UCSD-AML1 (cell line): ENCODE measurements at regions not wholly inside any gene's neighbourhood (a gene's known extent, or its start where the extent isn't known, plus 50 kb on each side); places are given as distances from the start of the nearest gene placed in this dataset.

Experiments used
- DNase-seq: peaks from one replicate; lab custom pipeline; 2025; ENCODE audit not compliant: unreplicated experiment; lab: John Stamatoyannopoulos, UW

DNA sequence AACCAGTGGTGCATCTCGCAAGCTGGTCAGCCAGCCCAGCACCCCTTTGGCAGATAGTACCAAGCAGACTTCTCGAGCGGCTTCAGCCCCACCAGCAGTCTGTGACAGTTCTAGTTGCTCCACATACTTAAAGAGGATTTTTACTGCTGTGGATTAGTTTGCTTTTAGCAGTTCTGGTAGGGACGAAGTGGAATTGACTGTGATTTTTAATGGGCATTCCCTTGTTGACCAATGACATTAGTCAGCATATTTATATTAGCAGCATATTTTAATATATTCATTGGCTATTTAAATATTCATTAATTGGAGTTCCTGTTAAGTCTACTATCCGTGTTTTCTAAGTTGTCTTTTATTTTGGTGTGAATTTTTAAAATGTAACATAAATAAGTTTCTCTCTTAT, 500.9 kb upstream of the FAT1 start:
- DNase-seq = no peak

DNA sequence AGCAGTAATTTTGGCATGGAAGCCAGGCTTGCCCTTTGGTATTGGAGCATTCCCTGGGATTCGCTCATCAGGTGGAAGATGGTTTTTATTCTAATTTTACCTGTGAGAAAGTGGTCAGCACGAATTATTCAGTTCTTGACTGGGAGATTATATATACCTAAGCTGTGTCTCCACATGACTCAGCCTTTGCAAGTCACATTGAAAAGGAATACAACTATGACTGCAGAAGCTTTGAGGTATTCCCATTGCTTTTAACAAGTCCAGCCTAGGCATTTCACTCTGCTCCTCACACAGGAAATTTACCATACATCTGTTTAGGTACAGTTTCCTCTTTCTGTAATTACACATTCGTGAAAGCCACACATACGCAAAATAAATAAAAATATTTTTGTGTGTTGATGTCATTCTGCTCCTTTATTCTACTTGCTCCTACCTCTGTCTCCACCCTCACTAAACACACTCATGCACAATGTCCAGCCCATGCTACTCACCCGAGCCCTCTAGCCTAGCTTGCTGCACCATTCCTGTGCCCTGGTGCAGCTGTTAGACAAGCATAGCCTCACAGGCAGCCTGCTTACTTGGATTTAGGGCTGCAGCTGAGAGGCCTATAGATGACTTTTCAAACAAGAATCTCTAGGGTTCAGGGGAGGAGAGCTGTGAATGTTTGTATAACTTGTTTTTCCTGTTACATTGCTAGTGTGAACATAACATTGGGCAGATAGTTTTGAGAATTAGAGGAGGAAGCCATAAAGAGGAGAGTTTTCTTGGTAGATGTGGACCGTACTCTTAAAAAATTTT, 504.4 kb upstream of the FAT1 start:
- DNase-seq = no peak

DNA sequence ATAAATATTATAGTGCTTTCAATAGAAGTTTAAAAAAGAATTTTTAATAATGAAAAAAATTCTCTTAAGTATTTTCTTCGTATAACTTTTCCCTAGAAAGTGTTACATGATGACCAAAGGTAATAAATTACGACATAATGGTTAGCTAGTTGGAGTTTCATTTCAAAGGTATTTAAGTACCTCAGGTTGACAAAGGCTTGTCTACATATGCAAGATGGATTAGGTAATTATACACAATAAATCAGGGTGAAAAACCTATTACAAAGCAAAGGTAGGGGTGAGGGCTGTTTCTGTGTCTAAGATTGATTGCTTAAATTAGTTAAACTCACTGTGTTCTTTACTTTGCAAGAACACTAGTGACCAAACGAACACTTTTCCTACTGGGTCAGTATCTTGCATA, 508.5 kb upstream of the FAT1 start:
- DNase-seq = no peak

DNA sequence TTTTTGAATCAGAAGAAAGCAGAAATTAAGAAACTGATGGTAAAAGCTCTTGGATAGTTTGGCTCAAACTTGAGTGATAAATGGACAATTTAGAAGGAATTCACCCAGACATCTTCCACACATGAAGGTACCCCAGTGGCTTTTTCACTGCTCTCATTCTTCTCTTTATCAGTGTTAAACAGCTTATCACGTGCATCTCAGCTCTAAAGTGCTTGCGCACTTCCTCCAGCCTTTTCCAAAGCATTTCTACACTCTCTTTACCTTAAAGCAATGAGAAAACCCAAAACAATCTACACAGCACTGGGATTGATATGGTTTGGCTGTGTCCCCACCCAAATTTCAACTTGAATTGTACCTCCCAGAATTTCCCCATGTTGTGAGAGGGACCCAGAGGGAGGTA, 509.1 kb upstream of the FAT1 start:
- DNase-seq = no peak

DNA sequence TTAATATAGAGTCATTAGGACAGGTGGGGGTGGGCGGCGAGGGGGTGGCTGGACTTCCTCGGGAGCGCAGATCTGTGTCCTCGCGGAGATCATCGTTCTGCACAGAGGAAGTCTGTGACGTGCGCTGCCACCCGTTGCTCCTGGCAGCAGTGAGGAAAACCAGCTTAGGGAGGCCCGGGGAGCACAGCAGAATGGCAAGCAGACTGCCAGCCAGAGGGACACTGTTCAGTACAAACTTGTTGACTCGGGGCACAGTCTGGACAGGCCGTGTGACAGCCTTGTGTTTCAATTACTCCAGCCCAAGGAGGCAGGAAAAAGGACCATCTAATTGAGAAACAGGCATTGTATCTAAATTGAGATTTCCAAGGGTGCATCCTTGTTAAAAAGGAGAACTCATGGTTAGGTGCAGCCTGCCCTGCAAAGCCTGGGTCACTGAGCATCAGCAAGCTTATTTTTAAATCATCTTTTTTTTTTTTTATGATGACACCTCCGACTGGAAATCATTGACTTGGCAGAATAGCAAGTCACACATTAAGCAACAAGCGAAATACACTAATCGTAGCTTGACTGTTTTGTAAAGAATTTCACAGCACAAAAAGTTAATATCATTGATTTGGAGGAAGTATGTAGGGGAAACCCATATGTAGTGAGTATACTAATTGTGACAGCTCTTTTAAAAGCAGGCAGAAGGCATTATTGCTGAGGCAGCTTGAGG, 512.0 kb upstream of the FAT1 start:
- DNase-seq = no peak

DNA sequence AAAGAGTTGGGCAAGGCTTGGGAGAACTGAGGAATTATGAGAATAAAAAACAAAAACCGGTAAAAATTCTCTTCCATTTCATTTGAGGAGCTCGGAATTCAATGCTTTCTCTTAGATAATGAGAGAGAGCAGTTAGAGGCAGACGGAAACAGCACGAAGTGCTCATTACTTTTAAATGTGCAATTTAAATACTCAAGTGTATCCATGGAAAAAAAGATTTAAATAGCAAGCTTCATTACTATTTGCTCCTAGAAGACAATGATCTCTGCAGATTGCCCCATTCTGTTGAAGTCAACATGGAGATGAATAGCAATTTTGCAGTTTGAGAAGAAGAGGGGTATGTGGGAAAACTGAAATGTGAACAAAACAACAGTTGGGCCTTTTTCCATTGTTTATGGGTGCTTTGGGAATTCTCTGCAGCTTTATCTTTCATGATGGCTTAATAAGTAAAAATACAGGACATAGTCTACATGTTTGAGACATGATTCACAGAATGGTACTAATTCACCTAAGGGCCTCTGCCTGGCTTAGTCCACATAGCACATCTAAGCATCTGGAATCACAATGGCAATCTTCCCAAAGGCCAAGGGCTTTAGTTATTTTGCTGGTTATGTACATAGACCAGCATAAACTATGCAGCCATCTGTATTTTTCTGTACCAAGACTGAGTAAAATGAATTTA, 512.7 kb upstream of the FAT1 start:
- DNase-seq = no peak

DNA sequence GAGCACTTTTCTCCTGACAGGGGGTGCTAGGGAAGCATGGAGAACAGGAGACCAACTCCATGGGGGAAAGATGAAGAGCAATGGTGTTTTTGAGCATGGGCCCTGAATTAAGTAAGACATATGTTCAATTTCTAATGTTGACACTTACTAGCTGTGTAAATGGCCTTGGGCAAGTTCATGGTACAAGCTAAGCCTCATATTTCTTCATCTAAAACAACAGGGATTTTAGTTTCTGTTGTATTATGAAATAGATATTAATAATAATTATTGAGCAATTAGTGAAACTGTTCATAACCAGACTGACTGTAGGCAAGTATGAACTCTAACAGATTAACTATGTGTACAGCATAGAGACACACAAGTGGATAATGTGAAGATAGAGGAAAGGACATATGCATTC, 515.0 kb upstream of the FAT1 start:
- DNase-seq = no peak

DNA sequence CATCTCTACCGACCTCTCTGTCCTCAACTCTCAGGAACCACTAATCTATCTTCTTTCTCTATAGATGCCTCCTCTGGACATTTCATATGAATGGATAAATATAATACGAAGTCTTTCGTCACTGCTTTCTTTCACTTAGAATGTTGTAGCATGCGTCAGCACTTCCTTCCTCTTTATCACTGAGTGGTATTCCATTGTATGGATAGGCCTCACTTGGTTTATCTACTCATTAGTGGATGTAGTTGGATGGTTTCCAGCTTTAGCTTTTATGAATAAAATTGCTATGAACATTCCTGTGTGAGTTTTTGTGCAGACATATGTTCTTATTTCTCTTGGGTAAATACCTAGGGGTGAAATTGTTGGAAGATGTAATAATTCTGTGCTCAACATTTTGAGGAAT, 528.2 kb upstream of the FAT1 start:
- DNase-seq = no peak

DNA sequence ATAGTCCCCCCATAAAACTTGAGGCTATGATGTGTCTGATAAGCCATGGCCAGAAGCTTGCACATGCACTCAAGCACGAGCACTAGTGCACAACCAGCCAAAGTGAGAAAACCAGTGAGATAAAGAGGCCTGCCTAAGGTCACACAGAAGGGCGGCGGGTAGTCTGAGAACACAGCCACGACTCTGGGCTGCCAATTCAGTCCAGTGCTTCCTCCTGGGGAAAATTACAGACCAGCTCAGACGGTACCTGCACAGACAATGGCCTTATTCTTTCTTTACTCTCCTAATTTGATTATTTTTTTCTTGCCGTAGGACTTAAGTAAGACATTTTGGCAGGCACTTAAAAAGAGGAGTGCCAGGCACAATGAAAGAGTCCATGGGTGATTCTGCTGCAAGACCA, 533.2 kb upstream of the FAT1 start:
- DNase-seq = no peak

DNA sequence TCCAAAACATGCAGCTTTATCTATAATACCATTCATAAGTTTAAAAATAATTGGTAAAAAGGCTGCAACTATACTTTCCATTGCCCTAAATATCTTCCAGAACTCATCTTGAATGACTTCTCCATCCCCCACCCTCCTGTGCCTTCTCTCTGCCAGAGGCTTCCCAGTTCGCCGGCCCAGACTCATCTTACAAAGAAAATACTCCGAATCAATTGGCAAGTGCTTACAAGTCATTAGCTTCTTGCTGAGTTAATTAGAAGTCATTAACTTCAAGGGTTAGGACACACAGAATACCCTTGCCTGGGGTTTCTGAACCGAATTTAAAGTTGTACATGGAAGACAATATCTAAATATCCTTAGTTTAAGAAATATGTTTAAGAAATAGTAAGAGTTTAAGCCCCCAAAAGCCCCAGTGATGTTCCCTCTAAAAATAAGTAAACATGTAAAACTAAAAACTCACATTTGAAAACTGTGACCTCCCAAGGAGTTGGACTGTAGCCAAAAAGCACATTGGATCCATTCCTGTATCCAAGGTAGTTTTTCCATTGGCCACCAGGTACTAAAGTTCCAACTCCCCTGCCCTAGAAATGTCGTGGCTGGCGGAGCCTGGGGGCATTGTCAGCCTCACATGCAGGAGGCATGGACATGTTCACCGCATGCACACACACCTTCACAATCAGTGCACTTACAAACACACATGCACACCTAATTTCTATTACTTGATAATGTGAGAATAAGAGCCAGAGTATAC, 535.2 kb upstream of the FAT1 start:
- DNase-seq = no peak

DNA sequence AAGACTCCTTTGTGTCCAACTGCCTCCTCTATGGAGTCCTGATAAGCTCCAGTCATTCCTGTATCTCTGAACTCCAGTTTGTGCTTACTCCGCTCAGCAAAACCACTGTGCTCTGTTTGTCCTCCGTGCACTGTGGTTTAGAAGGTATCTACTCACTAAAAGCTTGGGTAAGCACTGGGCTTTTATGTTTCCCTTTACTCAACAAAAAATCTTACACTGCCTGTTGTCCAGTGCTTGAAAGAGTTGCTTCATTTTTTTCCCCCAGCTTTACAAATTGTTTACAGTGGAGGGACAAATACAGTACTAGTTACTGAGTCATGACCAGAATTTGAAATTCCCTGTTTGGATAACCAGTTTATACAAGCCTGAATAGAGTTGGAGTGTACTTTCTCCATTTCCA, 545.3 kb upstream of the FAT1 start:
- no peak for DNase-seq

DNA sequence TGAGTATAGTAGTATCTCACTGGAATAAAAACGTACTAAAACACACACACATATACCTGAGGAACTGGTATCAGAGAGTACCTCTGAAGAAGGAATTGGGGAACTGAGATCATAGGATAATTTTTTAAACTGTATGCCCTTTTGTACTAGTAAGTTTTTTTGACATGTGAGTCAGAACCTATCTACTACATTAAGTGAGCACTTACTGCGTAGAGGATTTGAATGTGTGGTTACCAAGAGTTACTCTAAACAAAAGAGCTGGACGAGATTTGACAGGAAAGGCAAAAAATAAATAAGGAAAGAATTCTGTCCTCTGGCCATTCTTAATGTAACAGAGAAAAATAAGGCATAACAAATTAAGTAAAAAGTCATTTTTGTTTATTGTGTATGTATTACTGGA, 546.5 kb upstream of the FAT1 start:
- DNase-seq = no peak

DNA sequence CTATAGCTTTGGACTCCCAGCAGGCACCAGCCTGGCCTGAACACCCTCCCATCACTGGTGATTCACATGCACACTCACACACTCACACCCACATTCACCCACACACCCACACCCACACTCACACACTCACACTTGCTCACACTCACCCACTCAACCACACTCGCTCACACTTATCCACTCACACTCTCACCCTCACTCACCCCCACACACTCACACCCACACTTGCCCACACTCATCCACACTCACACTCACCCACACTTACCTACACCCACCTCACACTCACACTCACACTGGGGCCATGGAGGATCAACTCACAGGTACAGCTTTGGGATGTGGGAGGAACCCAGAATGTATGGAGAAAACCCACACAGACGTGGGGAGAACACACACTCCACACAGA, 548.2 kb upstream of the FAT1 start:
- DNase-seq = no peak

DNA sequence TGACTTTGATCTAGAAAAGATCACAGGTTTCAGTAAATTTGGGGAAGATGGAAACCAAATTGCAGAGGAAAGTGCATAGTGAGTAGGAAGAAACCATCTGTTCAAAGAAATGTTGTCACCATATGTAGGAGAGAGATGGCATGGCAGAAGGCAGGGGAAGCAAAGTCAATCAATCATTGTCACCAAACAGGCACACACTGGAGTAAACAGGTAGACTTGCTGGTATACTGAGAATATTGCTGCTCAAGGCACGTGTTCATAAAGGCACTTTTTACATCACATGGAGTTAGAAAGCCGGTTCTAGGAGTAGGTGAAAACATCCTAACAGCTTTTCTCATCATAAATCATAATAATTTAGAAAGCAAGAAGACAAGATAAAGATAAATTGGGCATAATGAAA, 550.5 kb upstream of the FAT1 start:
- DNase-seq = no peak

DNA sequence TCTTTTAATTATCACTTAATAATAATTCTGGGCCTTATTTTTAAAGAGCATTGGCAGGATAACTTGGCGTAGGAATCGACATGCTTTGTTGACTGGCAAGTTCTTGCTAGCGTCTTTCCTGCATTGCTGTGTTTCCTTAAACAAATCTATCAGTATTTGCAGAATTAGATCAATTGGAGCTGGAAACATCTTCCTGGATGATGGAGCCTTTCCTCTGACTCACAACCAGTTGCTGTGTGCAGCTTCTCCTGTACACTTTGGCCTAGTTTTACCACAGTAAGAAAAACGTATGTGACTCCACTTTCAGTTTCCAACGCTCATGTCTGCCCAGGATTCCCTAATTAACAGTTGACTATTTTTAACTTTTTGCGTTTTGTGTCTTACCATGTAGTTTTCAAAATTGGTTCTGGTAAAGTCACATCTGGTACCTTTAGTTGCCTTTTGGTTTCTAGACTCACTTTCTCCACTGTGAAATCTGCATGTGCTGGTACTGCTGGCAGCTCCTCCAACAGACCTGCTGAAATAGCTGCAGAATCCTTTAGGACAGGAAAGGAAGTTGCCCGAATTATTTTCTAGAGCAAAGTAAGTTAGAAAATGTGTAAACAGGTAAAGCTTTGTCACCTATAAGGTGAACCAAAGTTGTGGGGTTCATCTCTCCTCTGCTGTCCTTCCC, 553.2 kb upstream of the FAT1 start:
- DNase-seq = no peak

DNA sequence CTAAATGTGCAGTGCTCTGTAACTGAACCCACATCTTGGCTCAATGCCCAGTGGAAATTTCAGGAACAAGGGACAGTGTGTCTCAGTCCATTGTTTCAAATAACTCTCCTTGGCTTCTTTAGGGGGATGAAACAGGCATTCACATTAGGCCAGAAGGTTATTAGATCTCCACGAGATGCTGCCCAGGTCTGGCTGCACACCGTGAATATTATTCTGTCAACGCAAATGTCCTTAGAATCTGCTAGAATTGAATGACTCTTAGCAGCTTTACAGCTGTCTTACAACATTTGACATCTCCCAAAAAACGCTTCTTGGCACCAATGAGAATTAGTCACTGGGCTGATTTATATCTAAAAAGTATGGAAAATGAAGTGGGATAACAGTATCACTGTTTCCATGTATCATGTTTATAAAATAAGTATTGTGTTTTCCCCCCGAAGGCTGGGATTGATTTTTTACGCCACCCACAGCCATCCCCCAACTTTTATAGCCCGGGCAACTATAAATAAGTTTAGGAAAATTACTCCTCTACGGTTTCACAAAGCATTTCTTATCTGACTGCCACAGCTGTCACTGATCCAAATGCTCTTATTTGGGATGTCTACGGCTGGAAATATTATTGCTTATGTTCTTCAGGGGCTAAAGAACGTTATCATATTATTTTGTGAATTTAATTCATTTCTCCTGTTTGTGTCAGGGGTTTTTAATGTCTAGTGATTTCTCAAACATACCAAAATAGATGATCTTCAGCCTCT, 559.7 kb upstream of the FAT1 start:
- DNase-seq = no peak

DNA sequence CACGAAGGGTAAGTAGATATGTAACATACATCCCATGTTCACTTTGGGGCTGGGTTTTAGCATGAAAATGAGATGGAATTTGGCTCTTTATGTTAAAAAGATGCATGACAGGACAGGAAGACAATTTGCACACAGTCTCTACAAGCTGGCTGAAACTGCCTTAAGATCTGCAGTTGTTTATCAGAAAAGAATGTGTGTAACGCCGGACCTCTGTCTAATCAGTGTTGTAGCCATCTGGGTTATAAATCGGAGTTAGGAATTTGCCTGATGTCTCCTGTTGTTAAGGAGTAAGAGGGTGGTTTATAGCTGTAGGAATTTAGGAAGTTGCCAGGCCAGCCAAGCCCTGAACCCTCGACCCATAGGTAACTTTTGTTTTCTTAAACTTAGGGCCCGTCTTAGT, 562.9 kb upstream of the FAT1 start:
- no peak for DNase-seq

DNA sequence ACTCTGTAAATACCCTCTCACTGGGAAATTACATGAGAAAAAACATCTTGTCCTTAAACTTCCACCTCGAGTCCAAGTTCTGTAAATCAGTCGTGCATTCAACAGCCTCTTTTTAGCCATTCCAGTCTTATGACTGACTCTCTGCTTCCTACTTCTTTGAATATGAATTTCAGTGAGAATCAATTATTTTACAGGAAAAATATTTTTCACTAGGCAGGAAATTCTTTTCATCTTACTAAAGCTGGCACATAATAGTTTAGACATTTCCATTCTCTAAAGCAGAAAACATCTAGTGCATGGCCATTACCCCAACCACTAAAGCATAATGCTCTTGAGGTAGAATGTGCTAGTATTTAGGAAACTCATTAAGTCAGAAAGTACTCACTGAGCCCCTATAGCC, 565.7 kb upstream of the FAT1 start:
- no peak for DNase-seq

DNA sequence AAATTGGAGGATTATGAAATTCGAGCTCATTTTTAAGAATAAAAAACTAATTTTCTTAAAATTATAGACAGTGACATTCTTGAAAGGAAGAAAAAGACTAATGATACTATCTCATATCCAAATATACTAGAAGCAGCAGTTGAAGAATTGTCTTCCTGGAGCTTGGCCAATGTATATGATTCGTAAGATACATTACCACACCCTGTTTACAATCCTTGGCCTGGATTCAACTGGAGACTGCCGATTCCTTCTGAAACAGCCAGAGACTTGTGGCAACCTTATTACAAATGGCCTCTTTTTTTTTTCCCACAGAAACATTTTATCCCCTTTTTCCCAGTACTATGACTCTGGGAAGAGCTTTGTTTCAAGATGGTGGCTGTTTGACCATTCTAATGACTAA, 571.2 kb upstream of the FAT1 start:
- DNase-seq = no peak

DNA sequence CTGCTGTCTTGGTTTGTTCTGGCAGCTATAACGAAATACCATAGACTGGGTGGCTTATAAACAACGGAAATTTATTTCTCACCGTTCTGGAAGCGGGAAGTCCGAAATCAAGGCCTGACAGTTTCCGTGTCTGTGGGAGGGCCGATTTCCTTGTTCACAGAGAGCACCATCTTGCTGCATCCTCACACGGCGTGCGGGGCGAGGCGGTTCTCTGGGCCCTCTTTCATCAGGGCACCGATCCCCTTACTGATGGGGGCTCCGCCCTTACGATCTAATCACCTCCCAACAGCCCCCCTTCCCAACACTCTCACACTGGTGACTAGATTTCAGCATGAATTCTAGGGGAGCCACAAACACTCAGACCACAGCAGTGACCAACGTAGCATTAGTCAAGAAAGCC, 578.3 kb upstream of the FAT1 start:
- DNase-seq = no peak
